ENCODE measurements at regions not wholly inside any gene's neighbourhood (a gene's known extent, or its start where the extent isn't known, plus 50 kb on each side); places are given as distances from the start of the nearest gene placed in this dataset.

- no peak for TF ChIP-seq POLR2A (IDR thresholded peaks at IDR 0.05)
- TF ChIP-seq CTCF (IDR thresholded peaks at IDR 0.05): no peak
- no peak for TF ChIP-seq EP300 (IDR thresholded peaks at IDR 0.05)
These were observed 102.3 kb upstream of the PCDH7 start for GRCh38 chr4:30617836-30618235.

Data from suprapubic skin (tissue), 3 donors.